Panc1 (cell line): ENCODE measurements at regions not wholly inside any gene's neighbourhood (a gene's known extent, or its start where the extent isn't known, plus 50 kb on each side); places are given as distances from the start of the nearest gene placed in this dataset.

Experiments
- ATAC-seq: fragments of 200-7000 bp; cut with Tn5 transposase; 2 replicates; pipeline ENCODE4 v1.9.1; 2020; ENCODE audit warnings: mild to moderate bottlenecking, moderate library complexity
- BruUV-seq: library from RNA; stranded (reverse); fragments of 400-500 nt; replicated peaks from 2 replicates; lab custom pipeline; 2021; lab: Mats Ljungman, UMichigan
- CTCF ChIA-PET: fragments of 300-600 bp; sonication (Branson Sonifier 250); formaldehyde crosslinking; loops from one replicate; lab custom pipeline; 2022; ENCODE audit warnings: antibody characterized with exemption; lab: Charles Lee
- POLR2A ChIA-PET: fragments of 300-600 bp; sonication (Branson Sonifier 250); formaldehyde crosslinking; loops from one replicate; lab custom pipeline; 2022; ENCODE audit warnings: antibody characterized with exemption; lab: Charles Lee
- DNase-seq: peaks from one replicate; pipeline ENCODE4 v3.0.0-alpha.2; 2010; ENCODE audit warnings: low read depth, low spot score
- H3K27ac ChIP-seq: 2 replicates; pipeline ENCODE4 v1.5.1; 2011; ENCODE audit warnings: mild to moderate bottlenecking, low read length, inconsistent platforms
- H3K27me3 ChIP-seq: fragments of 200-500 bp; sonication (Bioruptor generic); 2 replicates; pipeline ENCODE4 v1.6.0; 2014; ENCODE audit warnings: low read length, inconsistent platforms; ENCODE audit not compliant: control insufficient read depth, insufficient read depth
- H3K36me3 ChIP-seq: fragments of 200-500 bp; sonication (Bioruptor generic); 2 replicates; pipeline ENCODE4 v1.5.1; 2014; ENCODE audit warnings: inconsistent platforms, mild to moderate bottlenecking, low read length, moderate library complexity; ENCODE audit not compliant: control insufficient read depth, insufficient read depth
- H3K4me1 ChIP-seq: 2 replicates; pipeline ENCODE4 v1.5.1; 2011; ENCODE audit warnings: inconsistent platforms, mild to moderate bottlenecking, low read length, moderate library complexity; ENCODE audit not compliant: control insufficient read depth, insufficient read depth
- H3K4me3 ChIP-seq, 2 experiments: 2 replicates each; pipeline ENCODE4 v1.5.1; 2011 to 2012; ENCODE audit warnings: low read depth in 2 of 2, low read length in 2 of 2, mild to moderate bottlenecking in 2 of 2, inconsistent platforms in 1 of 2, moderate library complexity in 1 of 2
- H3K9me3 ChIP-seq: fragments of 200-500 bp; sonication (Bioruptor generic); 2 replicates; pipeline ENCODE4 v1.5.1; 2014; ENCODE audit warnings: low read depth, mild to moderate bottlenecking, inconsistent platforms, low read length, moderate library complexity; ENCODE audit not compliant: control insufficient read depth, insufficient read depth
- POLR2AphosphoS5 ChIP-seq: IDR thresholded peaks from 2 replicates; pipeline ENCODE4 v1.6.1; 2012; ENCODE audit warnings: mild to moderate bottlenecking, low read depth, low read length, moderate library complexity
- SIN3A ChIP-seq: IDR thresholded peaks from 2 replicates; pipeline ENCODE4 v1.6.1; 2012; ENCODE audit warnings: low read depth, mild to moderate bottlenecking, low read length, moderate library complexity, borderline replicate concordance; ENCODE audit not compliant: insufficient read depth
- TCF7L2 ChIP-seq: IDR thresholded peaks from 2 replicates; pipeline ENCODE4 v1.6.1; 2011; ENCODE audit warnings: mild to moderate bottlenecking, low read depth, low read length, inconsistent platforms
- in situ Hi-C: cut with HindIII; loops from 2 replicates; pipeline ENCODE4 v1.10.0; 2016; ENCODE audit warnings: low sequenced_read_pairs, low pct_unique_long_range_greater_than_20kb
- intact Hi-C: fragments of 100-400 bp; cut with micrococcal nuclease; formaldehyde crosslinking; loops from one replicate; pipeline ENCODE4 v1.10.0; 2022; ENCODE audit not compliant: unreplicated experiment
- TF ChIP-seq, protein P1 (sequence below): fragments of 450-650 bp; IDR thresholded peaks from 2 replicates; pipeline ENCODE4 v1.5.1; 2017; ENCODE audit warnings: mild to moderate bottlenecking
- TF ChIP-seq, protein P2 (sequence below), 2 experiments: IDR thresholded peaks; 2 replicates each; pipeline ENCODE4 v1.6.1; 2011 to 2012; ENCODE audit warnings: low read depth in 2 of 2, control low read depth in 1 of 2, low read length in 1 of 2, mild to moderate bottlenecking in 1 of 2, moderate library complexity in 1 of 2; ENCODE audit not compliant: insufficient read depth in 1 of 2

DNA sequence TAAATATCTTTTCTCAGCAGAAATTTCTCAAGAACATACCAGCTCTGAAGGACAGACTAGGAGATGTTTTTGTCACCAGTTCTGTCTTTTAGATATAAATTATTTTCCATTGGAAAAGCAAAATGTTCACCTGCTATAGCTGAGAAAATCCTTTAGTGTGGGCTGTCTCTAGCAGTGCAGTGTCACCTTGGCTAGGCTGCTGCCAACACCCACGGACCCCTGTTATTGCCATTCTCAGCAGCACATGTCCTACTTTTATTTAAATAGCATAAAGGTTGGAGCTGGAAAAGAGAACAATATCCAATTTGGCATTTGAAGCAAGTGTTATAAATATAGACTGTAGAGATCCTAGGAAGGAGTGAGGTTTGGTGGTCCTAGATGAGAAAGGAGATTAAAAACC lies 156.4 kb downstream of the TPH2 start:
- intact Hi-C loops, result no loop called here
- CTCF ChIA-PET, result no interaction called here
- no TSS peak for BruUV-seq
- Histone ChIP-seq H3K27me3 (no peaks in the 10 kb centered on the region), H3K4me3 (no peak overlapping the region), H3K4me1 (no peaks in the 10 kb centered on the region), H3K27ac (no peak overlapping the region), H3K36me3 (no peaks in the 10 kb centered on the region), H3K9me3 (no peaks in the 10 kb centered on the region)
- in situ Hi-C loops, result no loop called here
- TF ChIP-seq SIN3A (no peak), TCF7L2 (no peak), POLR2AphosphoS5 (no peak)
- TF ChIP-seq, protein P1, sequence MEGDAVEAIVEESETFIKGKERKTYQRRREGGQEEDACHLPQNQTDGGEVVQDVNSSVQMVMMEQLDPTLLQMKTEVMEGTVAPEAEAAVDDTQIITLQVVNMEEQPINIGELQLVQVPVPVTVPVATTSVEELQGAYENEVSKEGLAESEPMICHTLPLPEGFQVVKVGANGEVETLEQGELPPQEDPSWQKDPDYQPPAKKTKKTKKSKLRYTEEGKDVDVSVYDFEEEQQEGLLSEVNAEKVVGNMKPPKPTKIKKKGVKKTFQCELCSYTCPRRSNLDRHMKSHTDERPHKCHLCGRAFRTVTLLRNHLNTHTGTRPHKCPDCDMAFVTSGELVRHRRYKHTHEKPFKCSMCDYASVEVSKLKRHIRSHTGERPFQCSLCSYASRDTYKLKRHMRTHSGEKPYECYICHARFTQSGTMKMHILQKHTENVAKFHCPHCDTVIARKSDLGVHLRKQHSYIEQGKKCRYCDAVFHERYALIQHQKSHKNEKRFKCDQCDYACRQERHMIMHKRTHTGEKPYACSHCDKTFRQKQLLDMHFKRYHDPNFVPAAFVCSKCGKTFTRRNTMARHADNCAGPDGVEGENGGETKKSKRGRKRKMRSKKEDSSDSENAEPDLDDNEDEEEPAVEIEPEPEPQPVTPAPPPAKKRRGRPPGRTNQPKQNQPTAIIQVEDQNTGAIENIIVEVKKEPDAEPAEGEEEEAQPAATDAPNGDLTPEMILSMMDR, result no peak
- TF ChIP-seq, protein P2, sequence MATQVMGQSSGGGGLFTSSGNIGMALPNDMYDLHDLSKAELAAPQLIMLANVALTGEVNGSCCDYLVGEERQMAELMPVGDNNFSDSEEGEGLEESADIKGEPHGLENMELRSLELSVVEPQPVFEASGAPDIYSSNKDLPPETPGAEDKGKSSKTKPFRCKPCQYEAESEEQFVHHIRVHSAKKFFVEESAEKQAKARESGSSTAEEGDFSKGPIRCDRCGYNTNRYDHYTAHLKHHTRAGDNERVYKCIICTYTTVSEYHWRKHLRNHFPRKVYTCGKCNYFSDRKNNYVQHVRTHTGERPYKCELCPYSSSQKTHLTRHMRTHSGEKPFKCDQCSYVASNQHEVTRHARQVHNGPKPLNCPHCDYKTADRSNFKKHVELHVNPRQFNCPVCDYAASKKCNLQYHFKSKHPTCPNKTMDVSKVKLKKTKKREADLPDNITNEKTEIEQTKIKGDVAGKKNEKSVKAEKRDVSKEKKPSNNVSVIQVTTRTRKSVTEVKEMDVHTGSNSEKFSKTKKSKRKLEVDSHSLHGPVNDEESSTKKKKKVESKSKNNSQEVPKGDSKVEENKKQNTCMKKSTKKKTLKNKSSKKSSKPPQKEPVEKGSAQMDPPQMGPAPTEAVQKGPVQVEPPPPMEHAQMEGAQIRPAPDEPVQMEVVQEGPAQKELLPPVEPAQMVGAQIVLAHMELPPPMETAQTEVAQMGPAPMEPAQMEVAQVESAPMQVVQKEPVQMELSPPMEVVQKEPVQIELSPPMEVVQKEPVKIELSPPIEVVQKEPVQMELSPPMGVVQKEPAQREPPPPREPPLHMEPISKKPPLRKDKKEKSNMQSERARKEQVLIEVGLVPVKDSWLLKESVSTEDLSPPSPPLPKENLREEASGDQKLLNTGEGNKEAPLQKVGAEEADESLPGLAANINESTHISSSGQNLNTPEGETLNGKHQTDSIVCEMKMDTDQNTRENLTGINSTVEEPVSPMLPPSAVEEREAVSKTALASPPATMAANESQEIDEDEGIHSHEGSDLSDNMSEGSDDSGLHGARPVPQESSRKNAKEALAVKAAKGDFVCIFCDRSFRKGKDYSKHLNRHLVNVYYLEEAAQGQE (IDR thresholded peaks at IDR 0.05; ENCODE audit: insufficient read depth in 1 of 2, low read depth in 2 of 2, low read length in 1 of 2), result no peak
- DNase-seq (no peak), ATAC-seq (no peak)
- POLR2A ChIA-PET, result no interaction called here

DNA sequence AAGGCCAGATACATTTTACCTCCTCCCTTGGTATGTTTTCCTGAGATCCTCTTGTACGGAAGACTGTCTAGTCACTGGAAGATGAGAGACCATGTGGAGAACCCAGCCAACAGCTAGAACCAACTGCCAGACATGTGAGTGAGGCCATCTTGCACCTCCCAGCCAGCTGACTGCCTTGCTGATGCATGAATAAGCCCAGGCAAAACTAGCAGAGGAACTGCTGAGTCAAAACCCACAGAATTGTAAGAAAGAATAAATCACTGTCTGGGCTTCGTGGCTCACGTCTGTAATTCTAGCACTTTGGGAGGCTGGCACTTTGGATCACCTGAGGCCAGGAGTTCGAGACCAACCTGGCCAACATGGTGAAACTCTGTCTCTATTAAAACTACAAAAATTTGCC lies 160.0 kb downstream of the TPH2 start:
- no TSS peak for BruUV-seq
- no peak for ATAC-seq

More for the DNA sequence above, 160.0 kb downstream of the TPH2 start:
- ChIA-PET CTCF (no interaction called here), POLR2A (no interaction called here)
- TF ChIP-seq, protein P1, result no peak
- TF ChIP-seq TCF7L2, result no peak
- no peak for TF ChIP-seq SIN3A
- Histone ChIP-seq H3K36me3 (no peaks in the 10 kb centered on the region), H3K4me1 (no peaks in the 10 kb centered on the region), H3K4me3 (no peak overlapping the region), H3K27ac (no peak overlapping the region), H3K9me3 (no peaks in the 10 kb centered on the region), H3K27me3 (no peaks in the 10 kb centered on the region)
- no peak for DNase-seq
- intact Hi-C loops (no loop called here), in situ Hi-C loops (no loop called here)
